NCI-H2171 treated with DMSO at 0.1 percent for 48 hours (cell line): ENCODE measurements at regions not wholly inside any gene's neighbourhood (a gene's known extent, or its start where the extent isn't known, plus 50 kb on each side); places are given as distances from the start of the nearest gene placed in this dataset.

Experiments used
- DNase-seq: peaks from one replicate; lab custom pipeline; 2025; lab: John Stamatoyannopoulos, UW

DNA sequence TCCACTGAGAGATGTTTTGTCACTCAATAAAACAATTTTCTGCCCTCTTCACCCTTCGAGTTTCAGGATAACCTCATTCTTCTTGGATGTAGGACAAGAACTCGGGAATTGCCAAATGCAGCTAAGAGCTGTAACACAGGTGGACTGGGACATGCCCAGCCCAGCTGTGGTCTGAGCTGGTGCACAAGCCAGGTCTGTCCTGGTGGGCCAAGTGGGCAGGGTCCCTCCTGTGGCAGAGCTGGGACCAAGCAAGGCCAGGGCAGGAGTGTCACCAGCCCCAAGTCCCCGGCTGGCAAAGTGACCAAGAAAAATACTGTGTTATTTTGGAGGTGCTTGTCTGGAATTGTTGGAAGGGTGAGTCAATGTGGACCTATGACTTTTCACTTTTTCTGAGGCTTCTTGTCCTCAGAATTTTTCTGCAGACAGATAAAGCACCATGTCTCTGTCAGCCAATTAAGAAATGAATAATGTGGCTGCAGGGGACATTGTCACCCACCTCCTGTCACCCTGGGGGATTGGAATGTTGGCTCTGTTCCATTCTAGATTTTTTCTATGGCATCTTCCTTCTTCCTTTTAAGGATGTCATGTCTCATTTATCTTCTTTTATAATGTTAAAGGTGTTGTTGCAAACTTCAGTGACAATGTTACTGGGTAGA, 645.2 kb upstream of the EPHA6 start:
- no peak for DNase-seq

DNA sequence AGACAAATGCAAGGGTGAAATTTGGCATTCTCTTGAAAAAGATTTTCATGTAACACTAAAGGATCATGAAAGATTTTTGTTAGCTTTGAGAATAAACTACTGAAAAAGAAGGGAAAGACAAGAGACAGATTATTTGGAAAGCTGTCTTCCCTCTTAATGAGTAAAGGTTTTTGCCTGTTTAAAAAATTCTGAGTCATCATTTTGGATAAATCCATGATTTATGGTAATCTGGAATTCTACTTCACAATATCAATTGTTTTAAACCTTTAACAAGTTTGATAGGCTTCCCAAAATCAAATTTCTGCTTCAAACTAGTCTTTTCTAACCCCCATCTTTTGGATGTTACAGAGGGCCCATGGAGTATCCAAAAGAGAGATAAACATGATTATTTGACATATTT, 641.5 kb upstream of the EPHA6 start:
- no peak for DNase-seq

- no peak for DNase-seq
Measured at GRCh38 chr3:96175500-96175899, 638.9 kb upstream of the EPHA6 start.

DNA sequence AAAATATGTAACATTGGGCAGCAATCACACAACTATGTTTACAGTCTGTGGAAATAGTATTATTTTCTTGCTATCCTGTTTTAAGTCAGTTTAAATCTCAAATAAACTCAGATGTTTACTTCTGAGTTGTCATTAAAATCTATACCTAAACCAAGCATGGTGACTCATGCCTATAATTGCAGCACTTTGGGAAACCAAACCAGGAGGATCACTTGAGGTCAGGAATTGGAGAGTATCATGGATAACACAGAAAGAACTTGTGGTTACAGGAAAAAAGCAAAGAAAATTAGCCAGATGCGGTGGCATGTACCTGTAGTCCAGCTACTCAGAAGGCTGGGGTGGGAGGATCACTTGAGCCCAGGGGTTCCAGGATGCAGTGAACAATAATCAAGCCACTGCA, 631.6 kb upstream of the EPHA6 start:
- no peak for DNase-seq

DNA sequence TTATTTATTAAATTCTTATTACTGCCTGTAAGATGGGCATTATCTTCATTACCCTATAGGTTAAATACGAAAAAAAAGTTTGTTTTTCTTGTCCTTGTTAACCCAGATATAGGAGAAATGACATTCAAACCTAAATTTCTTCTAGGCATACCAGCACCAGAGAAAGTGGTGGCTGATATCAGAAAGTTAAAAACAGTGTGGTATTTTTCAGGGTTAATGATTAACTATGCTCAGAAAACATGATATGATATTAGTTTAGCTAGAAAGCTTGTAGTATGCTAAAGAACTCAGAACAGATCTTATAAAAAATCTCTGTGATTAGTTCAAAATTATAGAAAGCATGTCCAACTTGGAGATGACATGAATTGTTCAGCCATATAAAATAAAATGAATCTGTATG, 630.5 kb upstream of the EPHA6 start:
- DNase-seq, result no peak

- no peak for DNase-seq
Measured at GRCh38 chr3:96190024-96190616, 624.3 kb upstream of the EPHA6 start.

GRCh38 chr3:96192966-96193550, 621.3 kb upstream of the EPHA6 start:
- DNase-seq, result no peak

GRCh38 chr3:96200897-96201296, 613.5 kb upstream of the EPHA6 start:
- DNase-seq, result no peak

GRCh38 chr3:96201463-96201862, 612.9 kb upstream of the EPHA6 start:
- no peak for DNase-seq

DNA sequence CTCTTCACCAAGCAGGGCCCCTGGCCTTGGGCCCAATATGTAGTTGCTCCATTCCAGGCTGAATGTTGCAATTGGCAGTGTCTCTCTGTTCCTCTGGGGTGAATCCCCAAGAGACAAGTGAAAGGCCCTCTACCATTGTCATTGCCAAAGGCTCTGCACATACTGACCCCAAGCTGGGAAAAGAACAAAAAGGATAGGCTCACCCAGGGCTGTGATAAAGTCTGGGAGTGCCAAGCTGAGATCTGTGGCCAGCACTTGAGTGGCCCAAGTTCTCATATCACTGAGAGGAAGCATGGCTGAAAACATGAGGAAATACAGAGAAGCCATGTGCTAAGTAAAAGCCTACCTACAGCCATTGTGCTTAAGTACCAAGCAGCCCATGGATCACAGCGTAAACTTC, 612.2 kb upstream of the EPHA6 start:
- no peak for DNase-seq

GRCh38 chr3:96209699-96210098, 604.7 kb upstream of the EPHA6 start:
- no peak for DNase-seq

GRCh38 chr3:96213393-96213792, 601.0 kb upstream of the EPHA6 start:
- DNase-seq, result no peak

- no peak for DNase-seq
Measured at GRCh38 chr3:96214941-96215340, 599.5 kb upstream of the EPHA6 start.

- no peak for DNase-seq
Measured at GRCh38 chr3:96225494-96225893, 588.9 kb upstream of the EPHA6 start.

DNA sequence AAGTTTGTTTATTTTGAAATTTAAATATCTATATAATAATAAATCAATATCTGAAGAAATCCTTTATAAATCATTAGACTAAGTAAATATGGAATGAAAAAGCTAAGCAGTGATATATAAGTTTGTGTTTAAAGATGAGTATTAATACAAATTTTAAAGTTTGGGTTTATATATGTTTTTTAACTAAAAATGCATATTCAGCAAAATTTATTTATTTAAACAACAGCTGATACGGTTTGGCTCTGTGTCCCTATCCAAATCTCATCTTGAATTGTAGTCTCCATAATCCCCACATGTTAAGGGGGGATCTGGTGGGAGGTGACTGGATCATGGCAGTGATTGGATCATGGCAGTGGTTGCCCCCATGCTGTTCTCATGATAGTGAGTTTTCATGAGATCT, 580.7 kb upstream of the EPHA6 start:
- no peak for DNase-seq

GRCh38 chr3:96236522-96236921, 577.9 kb upstream of the EPHA6 start:
- no peak for DNase-seq

GRCh38 chr3:96259299-96259698, 555.1 kb upstream of the EPHA6 start:
- DNase-seq, result no peak

DNA sequence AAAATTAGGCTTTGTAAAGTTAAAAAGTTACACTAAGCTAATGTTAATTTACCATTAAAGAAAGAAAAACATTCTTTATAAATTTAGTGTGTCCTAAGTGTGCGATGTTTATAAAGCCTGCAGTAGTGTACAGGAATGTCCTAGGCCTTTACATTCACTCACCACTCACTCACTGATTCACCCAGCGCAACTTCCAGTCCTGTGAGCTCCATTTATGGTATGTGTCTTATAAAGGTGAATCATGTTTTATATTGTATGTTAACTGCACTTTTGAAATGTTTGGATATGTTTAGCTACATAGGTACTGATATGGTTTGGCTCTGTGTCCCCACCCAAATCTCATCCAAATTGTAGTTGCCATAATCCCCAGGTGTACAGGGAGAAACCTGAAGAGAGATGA, 549.7 kb upstream of the EPHA6 start:
- DNase-seq, result no peak

GRCh38 chr3:96266395-96267190, 547.8 kb upstream of the EPHA6 start:
- DNase-seq, result no peak

DNA sequence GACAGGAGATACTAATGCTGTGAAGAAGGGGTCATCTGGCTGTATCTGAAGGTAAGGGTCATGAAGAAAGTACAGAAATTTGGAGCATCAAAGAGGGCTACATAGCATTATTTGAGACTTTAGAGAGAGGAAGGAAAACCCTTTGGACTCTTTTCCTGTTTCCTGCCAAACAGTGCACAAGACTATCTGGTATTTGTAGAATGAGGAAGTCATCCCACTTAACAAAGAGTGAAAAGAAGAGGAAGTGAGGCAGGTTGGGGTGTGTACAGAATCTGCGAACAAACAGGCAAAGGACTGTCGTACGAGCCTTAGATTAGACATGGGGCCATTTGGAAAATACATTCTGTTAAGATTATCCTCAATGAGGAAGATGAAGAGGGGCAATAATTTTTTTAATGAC, 546.8 kb upstream of the EPHA6 start:
- no peak for DNase-seq

GRCh38 chr3:96294143-96294542, 520.3 kb upstream of the EPHA6 start:
- DNase-seq, result no peak

GRCh38 chr3:96300743-96301142, 513.7 kb upstream of the EPHA6 start:
- DNase-seq, result no peak

GRCh38 chr3:96319166-96319565, 495.2 kb upstream of the EPHA6 start:
- peak; percentile 32 for DNase-seq
